ENCODE measurements at regions not wholly inside any gene's neighbourhood (a gene's known extent, or its start where the extent isn't known, plus 50 kb on each side); places are given as distances from the start of the nearest gene placed in this dataset.

DNA sequence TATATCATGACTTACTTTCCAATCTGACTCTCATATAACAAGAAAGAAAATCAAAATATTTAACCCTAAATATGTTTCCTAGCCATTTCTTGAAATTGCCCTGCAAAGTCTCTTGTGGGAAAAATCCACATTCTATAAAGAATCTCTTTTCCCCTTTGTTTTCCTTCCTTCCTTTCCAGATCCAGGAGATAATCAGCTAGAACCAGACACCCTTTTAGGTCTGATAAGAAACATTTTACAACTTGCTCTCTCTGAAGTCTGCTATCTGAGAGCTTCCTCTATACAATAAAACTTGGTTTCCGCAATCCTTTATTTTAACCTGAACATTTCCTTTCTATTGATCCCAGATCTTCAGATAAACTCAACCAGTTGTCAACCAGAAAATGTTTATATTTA, 100.5 kb upstream of the RNU6-1 start:
- Histone ChIP-seq H3K4ac (ENCODE audit: low read depth, low read length) (no peak overlapping the region), H4K20me1 (ENCODE audit: control insufficient read depth, insufficient read depth, insufficient read length) (no peaks in the 10 kb centered on the region), H3K79me2 (ENCODE audit: insufficient read depth, low read length) (no peaks in the 10 kb centered on the region), H4K8ac (replicated peaks; ENCODE audit: insufficient read length, low read depth, low read length) (no peak overlapping the region), H4K5ac (ENCODE audit: insufficient read length, low read depth, low read length) (no peak overlapping the region), H3K18ac (ENCODE audit: insufficient read length, low read depth, low read length) (no peak overlapping the region), H3K27ac (ENCODE audit: insufficient read length, low read depth, low read length) (no peak overlapping the region), H3K14ac (ENCODE audit: insufficient read depth, low read length) (no peak overlapping the region), H2AK5ac (ENCODE audit: insufficient read length, low read length) (no peak overlapping the region), H3T11ph (ENCODE audit: low read length) (no peak overlapping the region), H3K23me2 (ENCODE audit: insufficient read length, low read depth, low read length, poor library complexity, severe bottlenecking) (no peaks in the 10 kb centered on the region), H2BK15ac (ENCODE audit: low read depth, low read length) (no peak overlapping the region), H3K56ac (ENCODE audit: insufficient read length, low read depth, low read length) (no peak overlapping the region), H2BK12ac (ENCODE audit: insufficient read length, low read depth, low read length) (no peak overlapping the region), H2BK120ac (ENCODE audit: low read depth, low read length, poor library complexity, severe bottlenecking) (no peak overlapping the region), H4K91ac (ENCODE audit: insufficient read length, low read depth, low read length) (no peak overlapping the region), H2BK20ac (ENCODE audit: low read depth, low read length, poor library complexity, severe bottlenecking) (no peak overlapping the region), H3K79me1 (ENCODE audit: insufficient read depth, low read depth, low read length, poor library complexity, severe bottlenecking) (no peaks in the 10 kb centered on the region), H2BK5ac (ENCODE audit: insufficient read length, low read length) (no peak overlapping the region), H3K4me1 (ENCODE audit: insufficient read depth, low read length) (no peaks in the 10 kb centered on the region), H3K9me3 (ENCODE audit: control insufficient read depth, low read depth, low read length) (no peaks in the 10 kb centered on the region), H2AFZ (ENCODE audit: low read length) (no peak overlapping the region), H3K4me2 (ENCODE audit: insufficient read depth, insufficient read length, low read length) (no peak overlapping the region), H3K23ac (ENCODE audit: insufficient read length, low read depth, low read length) (no peak overlapping the region), H3K27me3 (ENCODE audit: insufficient read depth, low read length) (no peaks in the 10 kb centered on the region), H3K9ac (ENCODE audit: extremely low read depth, insufficient read length, low read length) (no peak overlapping the region)
- no peak overlapping the region for H3K4me3 Mint-ChIP-seq
- H3K9me3 Mint-ChIP-seq: no peaks in the 10 kb centered on the region; a peak in 1 of 5 replicates
- peaks cover 4% of the 10 kb centered on the region for H3K27me3 Mint-ChIP-seq (ENCODE audit: low read depth)
- no CpG with 5 or more reads among the region's 1 CpG for WGBS (ENCODE audit: extremely low coverage, insufficient read length, low lambda C conversion rate)
- DNase-seq: no peak
- no peak overlapping the region for H3K27ac Mint-ChIP-seq
- H3K4me1 Mint-ChIP-seq: peaks cover 17 to 18% of the 10 kb centered on the region in 2 experiments
- TF ChIP-seq CTCF (conservative IDR thresholded peaks at IDR 0.05): no peak
- no peaks in the 10 kb centered on the region for H3K36me3 Mint-ChIP-seq (ENCODE audit: insufficient read depth in 1 of 3, low read depth in 3 of 3)
